ENCODE measurements at regions not wholly inside any gene's neighbourhood (a gene's known extent, or its start where the extent isn't known, plus 50 kb on each side); places are given as distances from the start of the nearest gene placed in this dataset.
"Not testable (repeated sequence)": the region's sequence is repeated elsewhere in the genome, so short reads cannot be mapped to it uniquely, and the experiment has no call there.

DNA sequence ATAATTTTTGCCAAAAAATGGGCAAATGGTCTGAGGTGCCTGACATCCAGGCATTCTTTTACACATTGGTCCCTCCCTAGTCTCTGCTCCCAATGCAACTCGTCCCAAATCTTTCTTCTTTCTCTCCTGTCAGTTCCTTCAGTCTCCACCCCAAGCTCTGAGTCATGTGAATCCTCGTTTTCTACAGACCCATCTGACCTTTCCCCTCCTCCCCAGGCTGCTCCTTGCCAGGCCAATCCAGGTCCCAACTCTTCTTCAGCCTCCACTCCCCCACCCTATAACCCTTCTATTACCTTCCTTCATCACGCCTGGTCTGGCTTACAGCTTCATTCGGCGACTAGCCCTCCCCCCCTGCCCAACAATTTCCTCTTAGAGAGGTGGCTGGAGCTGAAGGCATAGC is 55.3 kb downstream of the BBS10 start:
- DNase-seq, result not testable (repeated sequence)

DNA sequence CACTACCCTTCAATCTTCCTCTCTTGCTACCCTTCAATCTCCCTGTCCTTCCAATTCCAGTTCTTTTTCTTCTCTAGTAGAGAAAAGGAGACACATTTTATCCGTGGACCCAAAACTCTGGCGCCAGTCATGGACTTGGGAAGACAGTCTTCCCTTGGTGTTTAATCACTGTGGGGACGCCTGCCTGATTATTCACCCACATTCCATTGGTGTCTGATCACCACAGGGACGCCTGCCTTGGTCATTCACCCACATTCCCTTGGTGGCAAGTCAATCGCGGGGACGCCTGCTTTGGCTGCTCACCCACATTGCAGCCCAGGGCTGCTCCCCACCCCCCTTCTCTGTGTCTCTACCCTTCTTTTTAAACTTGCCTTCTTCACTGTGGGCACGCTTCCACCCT is 55.9 kb downstream of the BBS10 start:
- not testable (repeated sequence) for DNase-seq

DNA sequence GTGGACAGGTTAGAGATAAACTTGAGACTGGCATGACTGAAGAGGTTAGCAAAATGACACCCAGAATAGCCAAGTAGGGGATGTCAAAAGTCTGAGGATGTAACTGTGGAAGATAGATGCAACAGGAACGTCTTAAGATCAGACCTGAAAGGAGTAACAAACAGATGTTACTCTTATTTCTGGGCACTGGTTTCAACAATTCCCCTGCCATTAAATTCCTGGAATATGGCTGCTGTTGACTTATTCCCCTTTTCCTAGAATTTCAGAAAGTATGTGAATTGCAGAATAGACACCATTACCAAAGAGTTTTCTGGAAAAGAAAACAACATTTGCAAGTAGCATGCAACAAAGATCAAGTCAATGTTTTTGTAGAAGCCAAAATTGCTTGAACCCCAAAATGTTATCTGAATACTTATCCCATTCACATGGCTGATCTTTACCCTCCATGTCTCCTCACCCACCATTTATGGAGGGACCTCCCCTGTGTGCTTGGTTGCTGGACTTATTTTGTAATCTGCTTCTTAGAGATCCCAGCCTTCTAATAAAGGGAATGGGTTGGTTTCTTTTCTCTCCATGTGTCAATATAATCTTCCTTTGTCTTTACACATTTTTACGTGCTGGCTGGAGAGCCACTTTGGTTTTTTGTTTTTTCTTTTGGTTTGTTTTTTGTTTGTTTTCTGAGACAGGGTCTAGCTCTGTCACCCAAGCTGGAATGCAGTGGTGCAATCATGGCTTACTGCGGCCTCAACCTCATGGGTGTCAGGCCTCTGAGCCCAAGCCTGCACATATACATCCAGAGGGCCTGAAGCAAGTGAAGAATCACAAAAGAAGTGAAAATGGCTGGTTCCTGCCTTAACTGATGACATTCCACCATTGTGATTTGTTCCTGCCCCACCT is 57.0 kb downstream of the BBS10 start:
- DNase-seq, result no peak

DNA sequence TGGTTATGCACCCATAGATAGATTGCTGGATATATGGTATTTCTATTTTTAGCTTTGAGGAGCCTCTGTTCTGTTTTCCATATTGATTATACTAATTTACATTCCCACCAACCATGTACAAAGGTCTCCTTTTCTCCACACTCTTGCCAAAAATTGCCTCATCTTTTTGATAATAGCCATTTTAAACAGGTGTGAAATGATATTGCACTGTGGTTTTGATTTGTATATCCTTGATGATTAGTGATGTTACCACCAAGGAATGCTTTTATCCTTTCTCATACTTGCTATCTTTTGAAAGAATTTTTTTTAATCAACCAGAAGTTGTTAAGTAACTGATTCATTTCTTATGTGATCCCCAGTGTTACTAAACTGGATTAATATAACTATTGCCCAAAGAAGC is 60.0 kb downstream of the BBS10 start:
- no peak for DNase-seq

DNA sequence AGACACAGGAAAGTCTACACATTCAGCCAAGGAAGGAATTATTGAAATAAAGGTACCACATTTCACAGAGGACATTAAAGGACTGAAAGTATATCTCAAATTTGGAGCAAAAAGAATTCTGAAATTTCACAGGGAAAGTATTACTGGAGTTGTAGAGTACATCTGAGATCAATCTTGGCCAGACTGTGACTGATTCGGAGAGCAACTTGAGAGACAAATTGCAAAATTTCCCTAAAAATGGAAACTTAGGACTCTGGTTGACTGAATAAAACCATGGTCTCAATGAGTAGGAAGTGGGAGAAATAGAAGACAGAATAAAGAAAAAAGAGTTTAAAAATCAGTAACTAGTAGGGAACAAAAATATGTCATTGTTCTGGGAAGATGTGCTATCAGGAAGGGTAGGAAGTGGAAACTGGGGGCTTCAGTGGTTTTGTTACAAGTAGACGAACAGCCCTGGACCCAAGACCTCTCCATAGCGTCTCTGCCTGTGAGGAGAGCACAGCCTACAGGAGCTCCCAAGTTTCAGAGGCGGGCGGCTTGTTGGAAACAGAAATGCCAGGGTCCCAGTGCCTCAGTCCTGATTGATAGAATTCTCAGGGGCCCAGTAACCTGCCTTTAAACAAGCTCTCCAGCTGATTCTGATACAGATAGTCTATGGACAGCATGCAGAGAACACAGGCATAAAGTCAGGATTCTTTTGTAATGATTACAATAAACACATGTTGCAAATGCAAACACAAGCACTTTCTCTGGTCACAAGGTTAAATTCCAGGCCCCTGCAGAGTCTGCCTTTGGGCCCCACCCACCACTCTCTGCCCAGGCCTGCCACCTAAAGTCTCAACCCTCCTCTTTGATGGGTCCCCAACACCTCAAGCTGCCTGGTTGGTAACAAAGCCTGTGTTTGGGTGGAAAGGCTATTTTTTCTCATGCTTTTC is 63.1 kb downstream of the BBS10 start:
- DNase-seq, result no peak

DNA sequence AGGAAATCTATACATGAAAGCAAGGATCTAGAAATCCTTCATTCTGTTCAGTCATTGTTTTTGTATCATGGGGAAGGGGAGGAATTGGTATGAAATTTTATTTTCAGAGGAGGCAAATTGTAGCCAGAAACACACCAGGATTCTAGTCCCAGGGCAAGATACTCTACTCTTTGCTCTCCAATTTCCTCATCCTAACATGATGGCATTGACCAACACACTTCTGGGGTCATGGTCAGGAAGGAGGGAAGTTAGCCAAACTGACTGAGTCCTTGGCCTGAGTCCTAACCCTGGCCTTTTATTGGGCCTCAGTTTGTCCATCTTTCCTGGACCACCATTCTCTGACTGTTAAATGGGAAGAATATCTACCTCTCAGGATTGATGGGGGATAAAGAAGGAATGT is 65.5 kb downstream of the BBS10 start:
- DNase-seq, result no peak

DNA sequence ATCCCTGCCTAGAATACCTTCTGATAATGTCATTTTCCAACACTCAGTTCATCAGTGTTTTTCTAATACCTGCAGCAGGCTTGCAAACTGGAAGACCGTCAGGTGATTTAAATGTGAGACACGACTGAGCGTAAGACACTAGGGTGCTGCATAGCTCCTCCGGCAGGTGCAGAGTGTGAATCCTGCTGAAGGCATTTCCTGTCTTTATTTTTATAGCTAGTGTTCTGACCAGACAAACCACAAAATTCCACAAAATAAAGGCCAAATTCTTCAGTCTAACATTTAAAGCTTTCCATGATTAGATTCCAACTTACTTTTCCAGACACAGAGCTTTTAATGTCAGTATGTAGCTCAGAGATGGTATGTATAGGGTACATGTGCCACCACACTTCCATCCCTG is 70.7 kb downstream of the BBS10 start:
- DNase-seq, result no peak

DNA sequence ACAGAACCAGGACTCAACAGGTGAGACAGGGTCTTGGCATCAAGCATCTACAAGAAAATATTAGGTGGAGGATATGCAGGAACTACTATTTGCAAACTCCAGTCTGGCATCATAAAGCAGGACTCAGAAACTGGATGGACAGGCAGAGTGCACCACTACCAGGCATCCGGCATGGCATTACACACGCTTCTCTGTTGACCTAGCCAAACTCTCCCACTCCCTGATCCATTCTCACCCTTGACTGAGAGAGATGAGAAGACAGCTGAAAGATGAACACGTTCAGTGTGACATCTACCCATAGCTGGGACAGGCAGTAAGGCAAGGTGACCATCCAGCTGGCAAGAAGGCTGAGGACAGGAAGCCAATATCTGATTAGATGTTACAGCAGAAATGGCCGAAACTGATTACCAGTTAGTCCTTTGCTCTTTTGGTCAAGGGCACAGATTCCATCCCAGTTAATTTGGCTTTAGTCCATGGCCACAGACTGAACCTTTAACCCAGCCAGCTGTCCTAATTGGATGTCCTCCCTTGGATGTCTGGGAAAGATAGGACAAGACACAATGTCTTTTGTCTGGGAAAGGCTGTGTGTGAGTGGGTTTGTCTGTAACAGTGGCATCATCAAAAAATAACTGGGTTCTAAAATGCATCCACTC is 71.6 kb downstream of the BBS10 start:
- no peak for DNase-seq

DNA sequence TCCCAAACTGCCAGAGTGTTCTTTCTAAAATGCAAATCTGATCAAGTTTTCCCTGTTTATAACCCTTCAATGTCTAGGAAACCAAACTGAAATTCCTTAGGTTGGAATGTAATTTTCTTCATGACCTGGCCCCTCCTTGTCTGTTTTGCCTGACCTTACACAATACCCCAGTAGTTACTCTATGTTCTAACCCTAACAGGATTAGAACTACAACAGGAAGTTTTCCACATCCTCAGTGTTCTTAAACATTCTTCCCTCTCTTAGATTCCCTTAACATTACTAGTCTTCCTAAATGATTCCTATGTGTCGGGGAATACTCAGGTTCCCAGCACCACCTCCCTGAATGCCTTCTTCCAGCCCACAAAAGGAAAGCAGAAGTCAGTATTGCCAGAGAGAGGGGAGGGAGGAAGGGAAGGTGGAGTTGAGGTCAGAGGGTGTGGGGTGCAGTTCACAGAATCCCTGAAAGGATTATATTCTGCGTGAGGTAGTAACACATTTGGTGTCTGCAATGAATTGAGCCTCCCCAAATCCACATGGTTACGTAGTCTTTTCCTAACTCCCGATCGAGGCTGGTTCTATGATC is 72.6 kb downstream of the BBS10 start:
- DNase-seq, result no peak

DNA sequence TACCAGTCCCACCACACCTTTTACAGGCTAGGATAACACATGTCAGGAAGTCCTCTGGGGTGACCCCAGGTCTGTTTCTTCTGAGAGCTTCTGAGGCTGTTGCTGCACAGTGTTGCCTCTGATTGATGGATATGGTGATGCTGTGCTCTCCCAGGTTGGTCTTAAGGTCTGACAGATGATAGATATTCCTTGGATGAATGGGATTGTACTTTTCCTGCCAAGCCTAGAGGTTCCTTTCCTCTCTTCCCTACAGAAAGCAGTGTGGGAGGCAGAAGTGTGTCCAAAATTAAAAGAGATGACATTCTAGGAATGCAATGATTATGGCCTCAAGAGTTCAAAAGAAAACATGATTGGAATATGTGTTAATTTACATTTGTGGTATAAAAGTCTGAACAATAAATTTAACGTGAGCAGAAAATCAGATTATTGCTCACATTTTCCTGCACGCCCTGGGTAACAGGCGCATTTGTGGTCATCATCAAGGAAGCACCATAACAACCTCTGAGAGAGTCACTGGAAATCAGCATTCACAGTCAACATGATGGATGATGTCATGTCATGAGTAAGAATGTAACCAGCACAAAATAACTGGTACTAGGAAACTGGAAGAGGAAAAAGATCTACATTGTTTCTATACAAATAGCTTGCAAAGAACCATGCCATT is 73.7 kb downstream of the BBS10 start:
- no peak for DNase-seq

DNA sequence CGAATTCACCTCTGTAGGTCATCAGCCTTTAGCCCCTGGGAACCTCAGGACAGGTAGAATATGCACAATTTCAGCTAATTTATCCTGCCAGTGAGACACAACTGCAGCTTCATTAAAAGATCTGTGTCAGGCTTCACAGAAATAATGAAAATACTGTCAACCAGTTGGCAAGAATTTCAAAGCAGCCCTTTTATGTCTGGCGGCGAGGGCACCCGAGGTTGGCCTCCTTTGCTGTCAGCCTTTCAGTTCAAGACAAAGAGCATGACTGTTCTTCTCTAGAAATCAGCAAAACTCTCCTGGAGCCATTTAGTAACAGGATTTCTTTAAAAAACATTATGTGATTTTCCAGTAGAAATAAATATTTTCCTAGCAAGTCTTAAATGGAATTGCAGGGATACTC is 75.9 kb downstream of the BBS10 start:
- no peak for DNase-seq

DNA sequence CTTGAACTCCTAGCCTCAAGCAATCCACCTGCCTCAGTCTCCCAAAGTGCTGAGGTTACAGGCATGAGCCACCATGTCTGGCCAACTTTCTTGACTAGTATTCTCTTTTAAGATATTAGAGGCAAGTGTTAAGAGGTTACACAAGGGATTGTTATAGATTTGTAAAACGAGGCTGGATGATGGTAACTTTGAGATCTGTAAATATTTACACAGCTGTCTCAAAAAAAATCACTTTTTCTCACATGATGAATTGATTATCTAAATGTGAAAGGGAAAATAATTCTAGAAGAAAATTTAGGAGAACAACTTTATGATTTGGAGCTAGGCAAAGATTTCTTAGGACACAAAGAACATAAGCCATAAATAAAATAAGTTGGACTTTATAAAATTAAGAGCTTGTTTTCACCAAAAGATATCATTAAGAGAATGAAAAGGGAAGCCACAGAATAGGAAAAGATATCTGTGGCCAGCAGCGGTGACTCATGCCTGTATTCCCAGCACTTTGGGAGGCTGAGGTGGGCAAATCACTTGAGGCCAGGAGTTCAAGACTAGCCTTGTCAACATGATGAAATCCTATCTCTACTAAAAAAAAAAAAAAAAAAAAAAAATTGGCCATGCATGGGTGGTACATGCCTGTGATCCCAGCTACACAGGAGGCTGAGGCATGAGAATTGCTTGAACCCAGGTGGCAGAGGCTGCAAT is 77.4 kb downstream of the BBS10 start:
- DNase-seq, result no peak

DNA sequence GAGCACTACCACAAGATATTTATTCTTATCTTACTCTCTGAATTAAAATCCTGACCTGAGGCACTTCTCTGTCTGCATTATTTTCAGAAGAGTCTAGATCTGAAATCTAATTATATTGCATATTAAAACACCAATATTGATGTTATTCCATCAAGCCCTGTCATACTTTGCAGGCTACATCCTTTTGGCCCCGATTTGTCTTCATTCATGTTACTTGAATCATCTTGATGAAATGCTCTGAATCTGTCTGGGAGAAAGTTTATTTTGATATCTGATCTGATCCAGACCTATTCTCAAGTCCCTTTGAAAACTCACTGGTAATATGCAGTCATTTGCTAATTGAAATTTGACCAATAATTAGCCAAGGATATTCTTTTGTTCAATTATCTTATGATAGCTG is 79.9 kb downstream of the BBS10 start:
- DNase-seq, result no peak

DNA sequence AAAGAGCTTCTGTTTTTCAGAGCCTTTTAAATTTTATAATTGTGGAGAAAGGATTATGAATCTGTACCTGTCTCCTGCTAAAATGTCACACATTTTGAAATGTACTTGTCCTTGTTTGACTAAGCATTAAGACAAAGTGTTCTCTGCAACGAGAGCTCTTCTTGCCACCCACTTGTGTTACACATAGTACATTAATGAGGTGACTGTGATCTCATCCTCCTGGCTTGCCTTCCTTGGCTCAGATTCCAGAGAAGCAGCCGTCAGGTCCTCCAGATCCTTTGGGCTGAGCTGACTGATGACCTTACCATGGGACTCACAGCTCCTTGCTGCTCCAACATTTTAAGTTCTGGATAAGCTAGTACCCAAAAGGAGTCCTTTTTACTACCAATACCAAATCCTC is 81.4 kb downstream of the BBS10 start:
- no peak for DNase-seq

DNA sequence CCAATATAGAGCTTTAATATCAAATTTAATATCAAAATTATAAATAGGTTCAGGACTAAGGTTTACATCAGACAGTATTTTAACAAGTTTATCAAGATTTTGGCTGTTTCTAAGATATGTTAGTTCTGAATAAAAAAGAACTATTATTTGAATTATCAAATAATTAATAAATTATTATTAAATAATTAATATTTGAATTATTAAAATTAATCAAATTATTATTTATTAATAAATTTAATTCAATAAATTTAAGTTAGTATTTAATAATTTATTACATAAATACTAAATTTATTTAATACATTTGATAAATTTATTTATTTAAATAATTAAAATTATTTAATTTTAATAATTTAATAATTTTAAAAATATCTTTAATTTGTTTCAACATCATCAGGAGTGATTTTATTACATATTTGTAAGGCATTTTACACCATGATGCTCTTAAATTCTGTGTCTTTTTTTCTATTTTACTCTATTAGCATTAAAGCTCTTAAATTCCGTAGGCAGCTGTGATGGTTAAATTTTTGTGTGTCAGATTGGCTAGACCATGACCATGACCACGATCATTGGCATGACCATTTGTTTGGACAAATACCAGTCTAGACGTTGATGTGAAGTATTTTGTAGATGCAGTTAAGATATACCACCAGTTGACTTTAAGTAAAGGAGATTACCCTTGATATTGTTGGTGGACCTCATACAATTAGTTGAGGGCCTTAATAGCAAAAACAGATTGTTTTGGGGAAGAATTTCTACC is 82.6 kb downstream of the BBS10 start:
- no peak for DNase-seq

DNA sequence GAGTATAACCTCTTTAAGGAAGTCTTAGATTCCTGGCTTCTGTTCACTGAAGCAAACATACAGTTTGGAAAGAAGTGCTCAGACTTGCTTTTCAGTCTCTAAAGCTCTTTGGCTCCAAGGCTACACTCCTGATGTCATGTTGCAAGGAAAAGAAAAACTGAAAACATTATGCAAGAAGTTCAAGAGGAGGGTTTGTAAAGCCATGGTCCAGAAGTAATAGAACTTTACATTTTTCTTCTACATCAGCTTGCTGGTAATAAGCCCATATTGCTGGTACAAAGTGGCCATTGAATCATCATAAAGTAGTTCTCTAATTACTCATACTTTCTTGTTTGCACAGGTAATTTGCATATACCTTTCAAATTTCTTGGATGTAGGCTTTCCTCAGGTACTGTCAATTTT is 83.6 kb downstream of the BBS10 start:
- DNase-seq, result no peak

DNA sequence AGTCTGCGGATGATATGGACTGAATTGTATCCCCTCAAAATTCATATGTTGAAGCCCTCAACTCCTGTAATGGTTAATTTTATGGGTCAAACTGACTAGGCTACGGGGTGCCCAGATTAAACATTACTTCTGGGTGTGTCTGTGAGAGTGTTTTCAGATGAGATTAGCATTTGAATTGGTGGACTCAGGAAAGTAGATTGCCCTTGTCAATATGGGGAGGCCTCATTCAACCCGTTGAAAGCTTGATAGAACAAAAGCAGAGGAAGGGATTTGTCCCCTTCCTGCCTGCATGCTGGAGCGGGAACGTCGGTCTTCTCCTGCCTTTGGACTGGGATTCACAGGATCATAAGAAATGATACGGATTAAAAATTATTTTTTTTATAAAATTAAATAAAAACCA is 84.5 kb downstream of the BBS10 start:
- no peak for DNase-seq

DNA sequence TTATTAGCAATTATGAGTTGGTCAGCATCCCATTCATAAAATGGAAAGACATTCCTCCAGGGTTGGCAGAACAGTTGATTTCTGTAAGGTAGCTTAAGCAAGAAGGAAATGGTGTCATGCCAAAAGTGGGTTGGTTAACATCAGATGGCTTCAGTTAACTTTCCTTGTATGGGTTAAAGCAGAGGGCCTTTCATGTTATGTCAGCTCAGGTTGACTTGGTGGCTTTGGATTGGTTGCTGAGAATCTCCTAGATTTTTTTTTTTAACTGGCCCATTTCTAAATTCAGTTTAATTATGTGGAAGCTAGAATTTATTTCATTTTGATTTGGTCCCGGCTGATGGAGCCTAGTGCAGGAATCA is 87.8 kb downstream of the BBS10 start:
- no peak for DNase-seq

DNA sequence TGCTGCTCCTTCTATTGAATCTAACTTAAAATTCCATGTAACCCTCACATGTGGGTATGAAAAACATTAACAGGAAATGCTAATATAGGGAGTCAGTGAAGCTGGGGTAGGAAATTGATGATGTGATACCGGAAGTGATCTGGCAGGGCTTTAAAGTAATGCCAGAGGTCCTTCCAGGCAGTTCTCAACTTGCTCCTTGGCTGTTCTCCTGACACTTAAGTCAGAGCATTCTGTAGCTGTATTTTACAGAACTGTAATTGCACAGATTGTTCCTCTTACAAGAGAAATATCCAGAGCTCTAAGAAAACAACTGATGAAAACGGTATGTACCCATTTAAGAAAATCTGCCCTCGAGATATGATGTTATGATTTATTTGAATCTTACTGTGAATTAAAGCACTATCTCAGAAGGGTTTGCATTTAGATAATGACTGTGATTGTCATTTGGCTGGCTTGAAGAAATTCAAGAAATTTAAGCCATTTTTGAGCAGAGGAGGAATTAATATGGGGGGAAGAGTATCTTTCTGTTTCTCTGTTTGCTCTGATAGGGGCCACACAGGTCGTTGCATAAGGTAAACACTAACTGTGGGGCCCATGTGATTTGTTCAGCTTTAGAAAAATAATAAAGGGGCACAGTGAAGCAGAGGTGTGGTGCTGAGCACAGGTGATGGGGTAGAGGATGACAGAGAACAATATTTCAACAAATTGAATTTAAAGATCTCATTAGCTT is 88.4 kb downstream of the BBS10 start:
- DNase-seq, result no peak

DNA sequence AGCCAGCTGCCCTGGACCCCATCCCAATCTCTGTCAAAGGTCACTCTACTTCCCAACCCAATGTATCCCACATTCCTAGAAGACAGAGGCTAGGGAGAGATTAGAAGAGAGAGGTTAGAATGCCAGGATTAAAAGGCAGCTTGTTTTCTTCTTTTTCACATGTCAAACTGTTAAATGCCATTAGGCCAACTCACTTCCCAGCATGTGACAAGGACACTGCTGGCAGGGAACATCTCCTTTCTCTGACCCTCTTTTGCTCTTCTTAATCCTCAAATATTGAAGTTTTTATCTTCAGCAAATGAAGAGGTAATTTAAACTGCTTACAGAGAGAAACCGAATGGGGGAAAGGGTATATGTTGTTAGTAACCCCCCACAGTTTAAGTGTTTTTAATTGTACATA is 89.1 kb downstream of the BBS10 start:
- no peak for DNase-seq

All from CD4-positive, alpha-beta T cell treated with Interleukin-12 subunit alpha and Interleukin-12 subunit beta, for 1 hour (primary cell).